T-cell (primary cell): ENCODE measurements at regions not wholly inside any gene's neighbourhood (a gene's known extent, or its start where the extent isn't known, plus 50 kb on each side); places are given as distances from the start of the nearest gene placed in this dataset.

Experiments used
- ATAC-seq, 4 experiments: fragments of 200-7000 bp in 3 of 4; fragments of 150-1000 bp in 1 of 4; cut with Tn5 transposase; replicated peaks in 1 of 4; 1 replicate in 3 of 4; 2 replicates in 1 of 4; pipeline ENCODE4 v1.10.0; 2021; ENCODE audit warnings: moderate library complexity in 3 of 4, mild to moderate bottlenecking in 2 of 4, moderate number of reproducible peaks in 1 of 4
- CTCF ChIA-PET, 2 donors: fragments of 300-600 bp; sonication (Branson Sonifier 250); formaldehyde crosslinking; loops; one replicate each; lab custom pipeline; 2022; ENCODE audit warnings: antibody characterized with exemption in 2 of 2; lab: Charles Lee
- POLR2A ChIA-PET, 2 donors: fragments of 300-600 bp; sonication (Branson Sonifier 250); formaldehyde crosslinking; loops; one replicate each; lab custom pipeline; 2022; ENCODE audit warnings: antibody characterized with exemption in 2 of 2; lab: Charles Lee
- DNase-seq, 35 experiments: peaks; one replicate each; pipeline versions ENCODE4 v3.0.0 to v3.0.0-alpha.2; 2013 to 2023
- H3K27ac ChIP-seq: one replicate; pipeline ENCODE4 v1.5.1; 2013; ENCODE audit warnings: low read length
- H3K27me3 ChIP-seq, 2 experiments: replicated peaks in 1 of 2; 1 replicate in 1 of 2; 2 replicates in 1 of 2; pipeline versions ENCODE4 v1.6.1 to v1.7.0; 2013; ENCODE audit warnings: low read length in 1 of 2, mixed read lengths in 1 of 2; ENCODE audit not compliant: control insufficient read depth in 2 of 2, insufficient read depth in 2 of 2; ENCODE audit errors: extremely low read depth in 1 of 2
- H3K36me3 ChIP-seq, 2 donors: 1 replicate in 1 of 2; 2 replicates in 1 of 2; pipeline versions ENCODE4 v1.6.1 to v1.7.0; 2013; ENCODE audit warnings: low read length in 1 of 2; ENCODE audit not compliant: control insufficient read depth in 2 of 2, insufficient read depth in 1 of 2; ENCODE audit errors: extremely low read depth in 1 of 2
- H3K4me1 ChIP-seq, 2 experiments: 1 replicate in 1 of 2; 2 replicates in 1 of 2; pipeline versions ENCODE4 v1.6.1 to v1.7.0; 2013; ENCODE audit warnings: low read length in 2 of 2, mixed read lengths in 1 of 2; ENCODE audit not compliant: insufficient read depth in 2 of 2, control insufficient read depth in 1 of 2; ENCODE audit errors: extremely low read depth in 1 of 2
- H3K4me3 ChIP-seq, 2 donors: 1 replicate in 1 of 2; 2 replicates in 1 of 2; pipeline versions ENCODE4 v1.5.1 to v1.7.0; 2013; ENCODE audit warnings: mild to moderate bottlenecking in 2 of 2, low read length in 1 of 2, moderate library complexity in 1 of 2; ENCODE audit not compliant: control insufficient read depth in 1 of 2; ENCODE audit errors: extremely low read depth in 1 of 2
- H3K9me3 ChIP-seq: 2 replicates; pipeline ENCODE4 v1.7.0; 2013
- H3K27ac Mint-ChIP-seq, 2 donors: one replicate each; pipeline ENCODE4 v1.8.0; 2020 to 2021; ENCODE audit warnings: mild to moderate bottlenecking in 2 of 2, mixed read lengths in 2 of 2
- H3K27me3 Mint-ChIP-seq, 2 donors: one replicate each; pipeline ENCODE4 v1.8.0; 2021 to 2022; ENCODE audit warnings: mixed read lengths in 2 of 2
- H3K36me3 Mint-ChIP-seq: one replicate; pipeline ENCODE4 v1.8.0; 2021; ENCODE audit warnings: mixed read lengths
- H3K4me1 Mint-ChIP-seq, 3 donors: one replicate each; pipeline ENCODE4 v1.8.0; 2020 to 2022; ENCODE audit warnings: mixed read lengths in 3 of 3, mild to moderate bottlenecking in 1 of 3
- H3K4me3 Mint-ChIP-seq, 3 donors: one replicate each; pipeline ENCODE4 v1.8.0; 2020 to 2022; ENCODE audit warnings: mild to moderate bottlenecking in 3 of 3, mixed read lengths in 3 of 3, moderate library complexity in 3 of 3
- H3K9me3 Mint-ChIP-seq, 3 donors: one replicate each; pipeline ENCODE4 v1.8.0; 2020 to 2022; ENCODE audit warnings: mixed read lengths in 3 of 3
- WGBS: methylation state at CpG from one replicate; pipeline ENCODE4 v1.1.5; 2013; ENCODE audit warnings: missing lambda C conversion rate; ENCODE audit not compliant: insufficient coverage; 5-methylcytosine and 5-hydroxymethylcytosine counted together

- ChIA-PET POLR2A (interaction anchor here in 1 of 2 donors (0.6 kb wide), 1 partner anchor 802 kb away, joined by 3 read pairs; no protein-coding TSS in a partner anchor), CTCF (interaction anchor here in 1 of 2 donors (0.6 kb wide), 1 partner anchor 416 kb away, joined by 3 read pairs; no protein-coding TSS in a partner anchor)
- H3K4me3 ChIP-seq = no peak overlapping the region
- Mint-ChIP-seq H3K36me3 (no peaks in the 10 kb centered on the region), H3K4me3 (no peak overlapping the region), H3K27ac (no peak overlapping the region), H3K27me3 (no peaks in the 10 kb centered on the region), H3K9me3 (peaks cover 0 to 6% (median 5%) of the 10 kb centered on the region in 3 donors), H3K4me1 (no peaks in the 10 kb centered on the region)
- ATAC-seq (no peak), DNase-seq (no peak)
- WGBS = no CpG with 5 or more reads among the region's 3 CpGs
- H3K27me3 ChIP-seq = no peaks in the 10 kb centered on the region
- no peaks in the 10 kb centered on the region for H3K4me1 ChIP-seq
- H3K27ac ChIP-seq = no peak overlapping the region
- no peaks in the 10 kb centered on the region for H3K36me3 ChIP-seq
- H3K9me3 ChIP-seq = no peaks in the 10 kb centered on the region
Observed at GRCh38 chr1:185656663-185657062, 77.5 kb upstream of the HMCN1 start.

GRCh38 chr1:185654952-185655314, 79.3 kb upstream of the HMCN1 start:
- H3K4me3 Mint-ChIP-seq = no peak overlapping the region
- peaks cover 0 to 5% (median 0%) of the 10 kb centered on the region in 3 donors for H3K4me1 Mint-ChIP-seq
- ATAC-seq (no peak), DNase-seq (no peak)
- H3K36me3 Mint-ChIP-seq = no peaks in the 10 kb centered on the region
- Histone ChIP-seq H3K4me1 (no peaks in the 10 kb centered on the region), H3K27ac (no peak overlapping the region), H3K27me3 (no peaks in the 10 kb centered on the region), H3K4me3 (no peak overlapping the region), H3K36me3 (no peaks in the 10 kb centered on the region), H3K9me3 (no peaks in the 10 kb centered on the region)
- H3K27me3 Mint-ChIP-seq = no peaks in the 10 kb centered on the region
- H3K27ac Mint-ChIP-seq = no peak overlapping the region
- CTCF ChIA-PET = no interaction called here
- H3K9me3 Mint-ChIP-seq = peaks cover 0 to 6% (median 5%) of the 10 kb centered on the region in 3 donors
- POLR2A ChIA-PET = no interaction called here

- CTCF ChIA-PET = no interaction called here
- WGBS = 100% methylated on average over 1 of the region's 4 CpGs
Observed at GRCh38 chr1:185654199-185654951, 79.8 kb upstream of the HMCN1 start.

GRCh38 chr1:185653615-185654014, 80.6 kb upstream of the HMCN1 start:
- WGBS = 89% methylated on average over 1 of the region's 1 CpG
- CTCF ChIA-PET = interaction anchor here in 1 of 2 donors (1.8 kb wide), 1 partner anchor 16 kb away, joined by 7 read pairs; no protein-coding TSS in a partner anchor

More at GRCh38 chr1:185654199-185654951, 79.8 kb upstream of the HMCN1 start:
- Mint-ChIP-seq H3K27me3 (no peaks in the 10 kb centered on the region), H3K4me1 (peaks cover 0 to 5% (median 0%) of the 10 kb centered on the region in 3 donors), H3K4me3 (no peak overlapping the region), H3K36me3 (no peaks in the 10 kb centered on the region), H3K27ac (no peak overlapping the region), H3K9me3 (peaks cover 0 to 6% (median 5%) of the 10 kb centered on the region in 3 donors)
- DNase-seq (no peak), ATAC-seq (no peak)
- Histone ChIP-seq H3K4me1 (no peaks in the 10 kb centered on the region), H3K4me3 (no peak overlapping the region), H3K27me3 (no peaks in the 10 kb centered on the region), H3K9me3 (no peaks in the 10 kb centered on the region), H3K27ac (no peak overlapping the region), H3K36me3 (no peaks in the 10 kb centered on the region)
- POLR2A ChIA-PET = no interaction called here

GRCh38 chr1:185652348-185652747, 81.8 kb upstream of the HMCN1 start:
- POLR2A ChIA-PET = interaction anchor here in 1 of 2 donors (0.9 to 1.2 kb wide), 2 partner anchors 32 to 56 kb away, joined by 3 read pairs; no protein-coding TSS in a partner anchor
- no peak overlapping the region for H3K27ac Mint-ChIP-seq

More at GRCh38 chr1:185653615-185654014, 80.6 kb upstream of the HMCN1 start:
- Mint-ChIP-seq H3K4me3 (no peak overlapping the region), H3K4me1 (peaks cover 0 to 5% (median under 1%) of the 10 kb centered on the region in 3 donors), H3K27me3 (no peaks in the 10 kb centered on the region), H3K9me3 (peaks cover 0 to 6% (median 5%) of the 10 kb centered on the region in 3 donors), H3K27ac (no peak overlapping the region), H3K36me3 (no peaks in the 10 kb centered on the region)
- DNase-seq (no peak), ATAC-seq (no peak)
- H3K9me3 ChIP-seq = no peaks in the 10 kb centered on the region
- H3K27ac ChIP-seq = no peak overlapping the region
- H3K27me3 ChIP-seq = no peaks in the 10 kb centered on the region
- H3K4me1 ChIP-seq = no peaks in the 10 kb centered on the region
- no peak overlapping the region for H3K4me3 ChIP-seq
- POLR2A ChIA-PET = no interaction called here
- no peaks in the 10 kb centered on the region for H3K36me3 ChIP-seq

GRCh38 chr1:185650602-185651230, 83.5 kb upstream of the HMCN1 start:
- Histone ChIP-seq H3K27me3 (no peaks in the 10 kb centered on the region), H3K36me3 (no peaks in the 10 kb centered on the region), H3K9me3 (no peaks in the 10 kb centered on the region), H3K4me3 (no peak overlapping the region), H3K4me1 (peaks cover 8 to 17% of the 10 kb centered on the region in 2 experiments), H3K27ac (no peak overlapping the region)
- ChIA-PET POLR2A (no interaction called here), CTCF (interaction anchor here in 1 of 2 donors (0.7 to 1.2 kb wide), 2 partner anchors 19 to 103 kb away, joined by 3 to 5 read pairs; no protein-coding TSS in a partner anchor)
- Mint-ChIP-seq H3K27ac (peak overlapping the region in 1 of 2 donors; percentile 13), H3K4me3 (no peak overlapping the region), H3K9me3 (peaks cover 0 to 6% (median 5%) of the 10 kb centered on the region in 3 donors), H3K4me1 (peaks cover 28 to 31% (median 29%) of the 10 kb centered on the region in 3 donors), H3K27me3 (no peaks in the 10 kb centered on the region), H3K36me3 (no peaks in the 10 kb centered on the region)
- WGBS = 92% methylated on average over 3 of the region's 3 CpGs
- no peak for DNase-seq
- no peak for ATAC-seq

More at GRCh38 chr1:185652348-185652747, 81.8 kb upstream of the HMCN1 start:
- DNase-seq (peak in 1 of 35 experiments; percentile 18), ATAC-seq (no peak)
- H3K9me3 ChIP-seq = no peaks in the 10 kb centered on the region
- H3K4me3 ChIP-seq = no peak overlapping the region
- peaks cover 4 to 7% of the 10 kb centered on the region in 2 experiments for H3K4me1 ChIP-seq
- WGBS = no CpG with 5 or more reads among the region's 2 CpGs
- no peak overlapping the region for H3K27ac ChIP-seq
- no peaks in the 10 kb centered on the region for H3K36me3 ChIP-seq
- Mint-ChIP-seq H3K4me1 (peaks cover 11 to 14% (median 12%) of the 10 kb centered on the region in 3 donors), H3K27me3 (no peaks in the 10 kb centered on the region), H3K9me3 (peaks cover 0 to 6% (median 5%) of the 10 kb centered on the region in 3 donors), H3K4me3 (no peak overlapping the region), H3K36me3 (no peaks in the 10 kb centered on the region)
- no peaks in the 10 kb centered on the region for H3K27me3 ChIP-seq
- CTCF ChIA-PET = interaction anchor here in 1 of 2 donors (0.8 to 1.8 kb wide), 4 partner anchors 17 to 335 kb away, joined by 3 to 9 read pairs (median 6); partner anchors contain the start of gene IVNS1ABP
